Suprapubic skin (tissue), 4 donors: ENCODE measurements at regions not wholly inside any gene's neighbourhood (a gene's known extent, or its start where the extent isn't known, plus 50 kb on each side); places are given as distances from the start of the nearest gene placed in this dataset.
"Not testable (repeated sequence)": the region's sequence is repeated elsewhere in the genome, so short reads cannot be mapped to it uniquely, and the experiment has no call there.

Experiments used
- CTCF ChIP-seq, 2 donors: fragments of 200-600 bp in 1 of 2; fragments of 450-650 bp in 1 of 2; sonication (generic) in 1 of 2; IDR thresholded peaks; one replicate each; pipeline ENCODE4 v1.5.1; 2016 to 2019; ENCODE audit warnings: antibody characterized with exemption in 2 of 2, mild to moderate bottlenecking in 1 of 2, moderate library complexity in 1 of 2
- EP300 ChIP-seq: sonication (generic); formaldehyde crosslinking; IDR thresholded peaks from one replicate; pipeline ENCODE4 v1.6.1; 2017; ENCODE audit warnings: antibody characterized with exemption
- POLR2A ChIP-seq, 2 donors: fragments of 450-650 bp; IDR thresholded peaks; one replicate each; pipeline ENCODE4 v1.6.1; 2017; ENCODE audit warnings: antibody characterized with exemption in 2 of 2, mild to moderate bottlenecking in 2 of 2, moderate library complexity in 2 of 2
- POLR2AphosphoS5 ChIP-seq, 3 donors: sonication (generic); formaldehyde crosslinking; IDR thresholded peaks; one replicate each; pipeline ENCODE4 v1.6.1; 2017; ENCODE audit warnings: antibody characterized with exemption in 3 of 3

GRCh38 chr2:111257607-111258006, 136.9 kb downstream of the BCL2L11 start:
- not testable (repeated sequence) for TF ChIP-seq CTCF (IDR thresholded peaks at IDR 0.05); EP300; POLR2A (IDR thresholded peaks at IDR 0.05); POLR2AphosphoS5 (IDR thresholded peaks at IDR 0.05)
